ENCODE measurements at regions not wholly inside any gene's neighbourhood (a gene's known extent, or its start where the extent isn't known, plus 50 kb on each side); places are given as distances from the start of the nearest gene placed in this dataset.
"Not testable (repeated sequence)": the region's sequence is repeated elsewhere in the genome, so short reads cannot be mapped to it uniquely, and the experiment has no call there.

- DNase-seq, result no peak
These were observed 1603.1 kb downstream of the C4orf33 start for GRCh38 chr4:130699004-130699403.

- no peak for DNase-seq
These were observed 1607.4 kb downstream of the C4orf33 start for GRCh38 chr4:130703211-130703935.

- no peak for DNase-seq
These were observed 1609.1 kb downstream of the C4orf33 start for GRCh38 chr4:130705023-130705422.

- no peak for DNase-seq
These were observed 1616.1 kb downstream of the C4orf33 start for GRCh38 chr4:130712038-130712437.

- DNase-seq, result no peak
These were observed 1618.1 kb downstream of the C4orf33 start for GRCh38 chr4:130714006-130714405.

- no peak for DNase-seq
These were observed 1626.4 kb downstream of the C4orf33 start for GRCh38 chr4:130722361-130722760.

GRCh38 chr4:130736436-130737185 lies 1640.7 kb downstream of the C4orf33 start:
- no peak for DNase-seq

GRCh38 chr4:130738233-130738632 lies 1642.3 kb downstream of the C4orf33 start:
- DNase-seq, result no peak

- no peak for DNase-seq
These were observed 1651.9 kb downstream of the C4orf33 start for GRCh38 chr4:130747842-130748241.

GRCh38 chr4:130753926-130754325 lies 1658.0 kb downstream of the C4orf33 start:
- no peak for DNase-seq

GRCh38 chr4:130760246-130760645 lies 1664.3 kb downstream of the C4orf33 start:
- DNase-seq, result no peak

GRCh38 chr4:130767384-130767783 lies 1671.4 kb downstream of the C4orf33 start:
- not testable (repeated sequence) for DNase-seq

- DNase-seq, result not testable (repeated sequence)
These were observed 1677.0 kb downstream of the C4orf33 start for GRCh38 chr4:130772966-130773365.

- DNase-seq, result no peak
These were observed 1712.5 kb downstream of the C4orf33 start for GRCh38 chr4:130808492-130808891.

- DNase-seq, result no peak
These were observed 1716.3 kb downstream of the C4orf33 start for GRCh38 chr4:130812117-130812765.

GRCh38 chr4:130814896-130815295 lies 1718.9 kb downstream of the C4orf33 start:
- no peak for DNase-seq

- DNase-seq, result no peak
These were observed 1724.5 kb downstream of the C4orf33 start for GRCh38 chr4:130820448-130820847.

- DNase-seq, result no peak
These were observed 1729.3 kb downstream of the C4orf33 start for GRCh38 chr4:130825284-130825683.

GRCh38 chr4:130850019-130850524 lies 1754.1 kb downstream of the C4orf33 start:
- DNase-seq, result no peak

- DNase-seq, result no peak
These were observed 1755.2 kb downstream of the C4orf33 start for GRCh38 chr4:130851107-130851506.

- DNase-seq, result no peak
These were observed 1756.0 kb downstream of the C4orf33 start for GRCh38 chr4:130851932-130852331.

- DNase-seq, result no peak
These were observed 1759.6 kb downstream of the C4orf33 start for GRCh38 chr4:130855533-130855932.

GRCh38 chr4:130859991-130860390 lies 1764.0 kb downstream of the C4orf33 start:
- DNase-seq, result no peak

GRCh38 chr4:130896920-130897319 lies 1801.0 kb downstream of the C4orf33 start:
- no peak for DNase-seq
